NCI-H2029 (cell line): ENCODE measurements at regions not wholly inside any gene's neighbourhood (a gene's known extent, or its start where the extent isn't known, plus 50 kb on each side); places are given as distances from the start of the nearest gene placed in this dataset.
A peak's percentile ranks its signal among the peaks of the same experiment; 100 is the strongest.
"Not testable (repeated sequence)": the region's sequence is repeated elsewhere in the genome, so short reads cannot be mapped to it uniquely, and the experiment has no call there.

Experiments
- DNase-seq: peaks from one replicate; lab custom pipeline; 2025; lab: John Stamatoyannopoulos, UW

GRCh38 chr9:31820426-31820825 lies 564.0 kb upstream of the ACO1 start:
- DNase-seq, result no peak

DNA sequence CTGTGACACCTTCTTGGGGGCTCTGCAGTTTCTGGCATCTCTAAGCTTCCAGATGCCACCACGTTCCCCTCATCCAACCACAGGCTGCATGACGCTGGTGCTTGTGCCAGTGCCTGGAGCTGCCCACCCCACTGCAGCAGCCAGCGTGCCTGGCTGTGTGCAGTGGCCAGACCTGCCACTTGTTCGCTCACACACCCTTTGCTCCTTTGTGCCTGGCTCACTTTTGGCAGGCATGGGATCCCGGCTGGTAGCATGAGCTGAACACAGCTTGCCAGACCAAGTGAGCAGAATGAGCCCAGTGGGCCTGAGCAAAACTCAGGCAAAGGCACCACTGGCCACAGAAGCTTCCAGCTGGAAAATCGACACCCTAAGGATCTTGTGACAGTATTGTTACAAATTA lies 562.9 kb upstream of the ACO1 start:
- DNase-seq, result no peak

DNA sequence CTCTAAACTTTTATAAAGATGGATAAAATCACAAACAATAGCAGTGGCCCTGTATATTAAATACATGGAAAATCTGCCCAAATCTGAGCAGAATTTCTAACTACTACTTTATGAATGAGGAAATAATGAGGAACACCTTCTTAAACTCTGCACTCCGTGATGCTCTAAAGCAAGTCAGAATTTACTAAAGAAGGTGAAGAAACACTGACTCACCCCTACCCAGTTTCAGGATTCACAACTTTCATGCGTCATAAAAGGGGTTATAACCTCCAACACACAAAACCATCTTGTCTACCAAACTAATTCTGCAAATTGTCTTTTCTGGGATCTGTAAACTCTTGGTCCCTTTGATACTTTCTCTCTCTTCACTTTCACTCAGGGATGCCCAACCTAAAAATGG lies 561.1 kb upstream of the ACO1 start:
- no peak for DNase-seq

- DNase-seq, result peak; percentile 28
These were observed 559.6 kb upstream of the ACO1 start for GRCh38 chr9:31824860-31825259.

- no peak for DNase-seq
These were observed 547.2 kb upstream of the ACO1 start for GRCh38 chr9:31837211-31837610.

- DNase-seq, result no peak
These were observed 545.2 kb upstream of the ACO1 start for GRCh38 chr9:31839273-31839672.

DNA sequence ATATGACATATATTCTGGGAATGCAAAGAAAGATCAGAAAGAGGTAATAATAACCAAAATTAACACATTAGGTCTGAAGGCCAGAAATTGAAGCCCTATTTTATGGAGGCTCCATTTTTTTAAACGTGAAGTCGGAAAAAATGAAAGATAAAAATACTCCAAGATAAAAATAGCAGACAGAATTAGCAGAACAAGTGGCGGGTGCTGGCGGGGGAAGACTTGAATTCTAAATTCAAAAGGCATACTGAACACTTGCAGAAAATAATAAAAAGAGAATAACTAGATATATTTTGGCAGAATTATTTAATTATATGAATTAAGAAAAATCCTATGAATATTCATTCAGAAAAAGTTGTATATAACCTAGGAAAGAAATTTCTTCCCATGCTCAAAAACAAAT lies 543.7 kb upstream of the ACO1 start:
- no peak for DNase-seq

DNA sequence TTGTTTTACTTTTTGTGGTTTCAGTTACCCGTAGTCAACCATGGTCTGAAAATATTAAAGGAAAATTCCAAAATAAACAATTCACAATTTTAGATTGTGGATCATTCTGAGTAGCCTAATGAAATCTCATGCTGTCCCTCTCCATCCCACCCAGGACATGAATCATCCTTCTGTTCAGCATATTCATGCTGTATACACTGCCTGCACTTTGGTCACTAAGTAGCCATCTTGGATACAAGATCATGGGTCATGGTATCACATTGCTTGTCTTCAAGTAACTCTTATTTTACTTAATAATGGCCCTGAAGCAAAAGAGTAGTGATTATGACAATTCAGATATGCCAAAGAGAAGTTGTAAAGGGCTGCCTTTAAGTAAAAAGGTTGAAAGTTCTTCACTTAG lies 536.5 kb upstream of the ACO1 start:
- DNase-seq, result no peak

DNA sequence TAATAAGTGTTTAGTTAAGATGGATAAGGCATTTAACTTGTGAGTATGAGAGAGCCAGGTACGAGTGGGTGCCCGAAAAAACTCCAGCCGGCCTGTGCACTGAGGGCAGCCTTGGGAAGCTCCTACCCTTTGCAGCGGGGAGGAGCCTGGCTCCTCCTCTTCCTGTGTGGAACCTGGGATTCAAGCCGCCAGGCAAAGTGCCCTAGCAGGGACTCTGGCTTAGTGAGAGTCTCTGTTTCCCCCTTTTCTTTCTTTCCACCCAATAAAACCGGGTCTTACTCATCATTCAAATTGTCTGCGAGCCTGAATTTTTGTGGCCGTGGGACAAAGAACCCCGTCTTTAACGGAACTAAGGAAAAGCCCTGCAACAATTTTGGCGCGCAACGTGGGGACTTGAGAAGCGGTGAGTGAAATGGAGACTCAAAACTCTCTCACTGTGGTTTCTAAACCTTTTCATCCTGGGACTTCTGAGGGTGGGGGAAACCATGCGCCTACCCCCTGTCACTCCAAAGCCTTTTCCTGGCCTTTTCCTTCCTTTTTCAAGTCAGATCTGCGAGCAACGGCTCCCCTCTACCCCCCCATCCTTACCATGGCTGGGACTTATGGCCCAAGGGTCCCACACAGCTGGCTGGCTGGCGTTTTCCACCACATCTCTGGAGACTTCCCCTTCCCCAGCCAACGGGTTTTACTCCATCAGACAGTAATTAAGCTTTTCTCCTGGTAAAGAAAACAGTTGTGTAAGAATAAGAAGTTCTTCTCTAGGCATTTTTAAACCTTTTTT lies 535.7 kb upstream of the ACO1 start:
- peak; percentile 70 for DNase-seq

DNA sequence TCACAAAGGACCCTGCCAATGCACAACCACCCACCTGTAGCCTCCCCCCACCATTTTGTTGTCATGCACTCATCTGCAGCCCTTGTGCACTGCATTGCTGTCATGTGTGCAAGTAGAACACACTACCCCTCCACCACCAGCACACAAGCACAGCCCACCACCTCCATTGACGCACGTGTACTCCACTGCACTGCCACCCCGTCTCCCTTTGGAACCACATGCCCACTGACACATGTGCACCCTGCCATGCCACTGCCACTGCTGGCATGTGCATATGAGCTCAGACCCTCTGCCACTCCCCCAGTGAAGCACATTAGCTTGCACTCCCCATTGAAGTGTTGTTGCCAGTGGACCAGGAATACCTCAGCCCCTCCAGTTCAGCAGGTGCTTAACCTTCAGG lies 530.3 kb upstream of the ACO1 start:
- DNase-seq, result no peak

DNA sequence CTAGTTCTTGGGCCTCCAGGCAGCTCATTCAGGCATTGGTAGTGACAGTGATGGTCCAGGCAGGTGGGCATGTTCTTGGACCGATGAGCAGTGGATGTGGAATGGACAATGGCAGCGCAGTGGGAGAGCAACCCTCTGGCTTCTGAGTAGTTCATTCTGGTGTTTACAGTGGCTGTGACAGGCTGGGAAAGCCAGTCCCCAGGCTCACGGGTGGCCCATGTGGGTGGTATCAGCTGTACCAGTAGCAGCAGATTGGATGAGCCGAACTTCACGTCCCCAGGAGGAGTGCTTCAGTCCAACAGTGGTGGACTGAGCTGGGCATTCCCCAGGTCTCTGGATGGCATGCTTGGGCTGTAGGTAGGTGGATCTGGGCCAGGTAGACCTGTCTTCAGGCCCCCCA lies 515.6 kb upstream of the ACO1 start:
- no peak for DNase-seq

GRCh38 chr9:31870276-31870675 lies 514.2 kb upstream of the ACO1 start:
- DNase-seq, result no peak

DNA sequence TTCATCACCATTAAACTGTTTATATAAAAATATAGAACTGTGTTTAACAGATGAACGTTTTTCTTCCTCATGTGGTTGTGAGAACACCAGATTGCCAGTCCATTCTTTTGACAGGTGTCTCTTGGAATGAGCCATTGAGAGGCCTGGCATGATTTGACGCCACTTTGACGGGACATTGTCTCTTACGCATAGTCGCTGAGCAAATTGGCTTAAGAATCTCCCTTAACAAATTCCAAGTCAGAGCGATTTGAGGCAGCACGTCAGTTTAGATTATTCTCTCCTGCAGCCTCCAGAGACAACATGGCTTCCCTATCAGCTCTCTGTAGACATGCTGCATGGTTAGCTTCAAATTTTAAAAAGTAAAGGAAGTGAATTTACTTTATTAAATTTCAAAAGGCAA lies 510.7 kb upstream of the ACO1 start:
- DNase-seq, result no peak

- DNase-seq, result no peak
These were observed 490.4 kb upstream of the ACO1 start for GRCh38 chr9:31894008-31894407.

- peak; percentile 47 for DNase-seq
These were observed 476.1 kb upstream of the ACO1 start for GRCh38 chr9:31908158-31908890.

DNA sequence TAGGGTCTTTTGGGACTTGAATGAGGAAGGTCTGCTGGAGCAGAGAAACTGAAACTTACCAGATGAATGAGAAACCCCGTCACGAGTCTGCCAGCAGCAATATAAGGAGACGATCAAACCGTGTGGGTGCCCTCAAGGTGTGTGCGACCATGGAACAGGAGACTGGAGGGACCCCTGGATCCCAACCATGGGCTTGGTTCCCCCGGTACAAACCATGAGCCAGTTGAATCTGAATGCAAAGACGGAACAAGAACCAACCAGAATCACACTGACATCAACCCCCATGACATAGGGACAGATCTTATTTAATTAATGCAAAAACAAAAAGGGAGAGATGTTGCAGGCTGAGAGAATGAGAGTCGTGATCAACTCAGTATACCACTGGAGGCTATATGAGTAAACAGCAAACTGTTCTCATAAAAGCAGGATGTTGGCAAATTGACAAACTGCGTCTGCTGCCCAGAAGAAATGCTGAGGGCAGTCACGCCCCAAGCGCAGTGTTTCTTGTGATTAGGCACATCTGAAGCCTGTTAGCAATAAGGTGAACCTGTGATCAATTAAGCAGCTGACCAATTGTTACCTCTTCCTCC lies 475.5 kb upstream of the ACO1 start:
- peak; percentile 49 for DNase-seq

DNA sequence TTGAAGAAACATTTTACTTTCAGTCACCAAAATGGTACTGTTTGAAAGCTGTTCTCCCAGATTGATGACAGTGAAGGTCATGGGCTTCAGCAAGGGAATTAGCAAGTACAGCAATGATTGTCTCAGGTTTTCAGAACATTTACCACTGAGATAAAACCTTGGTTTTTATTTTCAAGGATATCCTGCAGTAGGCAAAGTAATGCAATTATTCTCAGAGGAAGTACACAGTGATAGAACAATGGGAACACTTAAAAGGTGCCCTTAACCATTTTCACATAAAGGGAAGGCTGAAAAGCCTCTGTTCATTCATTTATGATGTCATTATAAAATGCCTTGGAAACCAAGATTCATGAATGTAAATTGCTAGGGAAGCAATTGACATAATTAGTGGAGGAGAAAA lies 471.8 kb upstream of the ACO1 start:
- no peak for DNase-seq

DNA sequence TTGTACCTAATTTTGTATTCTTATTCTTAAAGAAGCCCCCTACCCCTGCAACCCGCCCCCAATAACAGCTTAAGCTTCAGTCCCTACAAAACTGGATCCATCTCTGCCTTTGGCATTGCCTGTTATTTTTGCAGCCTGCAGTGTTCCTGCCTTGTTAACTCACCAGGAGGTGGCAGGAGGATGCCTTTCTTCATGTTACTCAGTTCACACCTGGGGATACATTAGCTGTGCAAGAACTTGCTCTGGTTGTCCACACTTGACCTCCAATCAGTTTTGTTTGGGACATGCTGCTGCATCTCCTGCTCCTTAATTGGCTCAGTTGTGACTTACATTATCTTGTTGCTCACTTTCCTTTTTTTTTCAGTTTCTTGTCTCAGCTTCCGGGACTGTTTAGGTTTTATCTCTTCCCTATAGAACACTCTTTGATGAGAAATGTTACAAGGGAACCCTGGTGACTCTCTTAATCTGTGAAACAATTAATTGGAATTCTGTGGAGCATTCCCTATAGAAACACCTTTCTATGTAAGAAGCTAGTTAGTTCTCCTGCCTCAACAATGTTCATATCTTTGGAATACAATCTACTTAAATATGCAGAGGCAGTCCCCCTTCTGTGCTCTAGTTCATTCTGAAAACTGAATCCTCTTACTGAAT lies 467.7 kb upstream of the ACO1 start:
- no peak for DNase-seq

DNA sequence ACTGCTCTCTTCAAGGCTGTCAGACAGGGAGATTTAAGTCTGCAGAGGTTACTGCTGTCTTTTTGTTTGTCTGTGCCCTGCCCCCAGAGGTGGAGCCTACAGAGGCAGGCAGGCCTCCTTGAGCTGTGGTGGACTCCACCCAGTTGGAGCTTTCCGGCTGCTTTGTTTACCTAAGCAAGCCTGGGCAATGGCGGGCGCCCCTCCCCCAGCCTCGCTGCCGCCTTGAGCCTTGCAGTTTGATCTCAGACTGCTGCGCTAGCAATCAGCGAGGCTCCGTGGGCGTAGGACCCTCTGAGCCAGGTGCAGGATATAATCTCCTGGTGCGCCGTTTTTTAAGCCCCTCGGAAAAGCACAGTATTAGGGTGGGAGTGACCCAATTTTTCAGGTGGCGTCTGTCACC lies 446.7 kb upstream of the ACO1 start:
- DNase-seq, result not testable (repeated sequence)

DNA sequence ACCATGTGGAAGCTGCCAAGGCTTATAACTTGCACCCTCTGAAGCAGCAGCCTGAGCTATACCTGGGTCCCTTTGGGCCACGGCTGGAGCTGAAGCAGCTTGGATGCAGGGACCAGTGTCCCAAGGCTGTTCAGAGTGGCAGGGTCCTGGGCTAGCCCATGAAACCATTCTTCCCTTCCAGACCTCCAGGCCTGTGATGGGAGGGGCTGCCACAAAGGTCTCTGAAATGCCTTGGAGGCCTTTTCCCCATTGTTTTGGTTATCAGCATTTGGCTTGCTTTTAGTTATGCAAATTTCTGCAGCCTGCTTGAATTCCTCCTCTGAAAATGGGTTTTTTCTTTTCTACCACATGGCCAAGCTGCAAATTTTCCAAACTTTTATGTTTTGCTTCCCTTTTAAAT lies 433.7 kb upstream of the ACO1 start:
- DNase-seq, result no peak

- no peak for DNase-seq
These were observed 425.9 kb upstream of the ACO1 start for GRCh38 chr9:31958572-31958971.

DNA sequence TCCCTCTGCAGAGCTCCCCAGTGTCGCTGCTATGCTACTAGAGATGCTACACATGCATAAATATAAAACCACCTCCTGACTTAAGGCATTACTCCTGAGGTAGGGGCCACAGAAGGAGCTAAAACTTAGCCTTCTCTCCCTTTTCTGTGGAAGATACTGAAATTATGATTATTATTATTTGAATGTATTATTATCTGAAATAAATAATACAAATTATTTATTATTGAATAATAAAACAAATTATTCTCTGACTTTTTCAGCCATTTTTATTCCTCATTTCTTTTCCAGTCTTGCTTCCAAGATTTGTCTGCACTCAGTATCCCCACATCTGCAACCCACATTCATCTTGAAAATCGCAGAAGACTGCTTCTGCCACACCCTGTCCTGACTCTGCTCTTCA lies 414.9 kb upstream of the ACO1 start:
- no peak for DNase-seq

DNA sequence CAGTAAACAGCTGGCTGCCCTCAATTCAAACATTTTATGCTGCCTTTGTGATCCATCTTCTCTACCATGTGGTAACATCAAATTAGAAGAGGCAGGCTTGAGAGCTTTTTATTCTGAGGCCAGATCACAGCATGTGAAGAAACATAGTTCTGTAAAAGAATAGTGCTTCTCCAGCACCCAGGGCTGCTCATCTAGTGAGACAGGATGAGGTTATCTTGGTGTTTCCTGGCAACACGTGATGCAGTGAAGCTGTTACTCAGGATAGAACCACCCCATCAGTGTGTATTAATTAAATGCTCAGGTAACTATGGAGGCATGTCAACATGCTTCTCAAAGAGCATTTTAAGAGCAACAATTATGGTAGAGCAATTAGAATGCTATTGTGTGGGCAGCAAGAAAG lies 400.5 kb upstream of the ACO1 start:
- DNase-seq, result no peak
